ENCODE measurements at regions not wholly inside any gene's neighbourhood (a gene's known extent, or its start where the extent isn't known, plus 50 kb on each side); places are given as distances from the start of the nearest gene placed in this dataset.
"Not testable (repeated sequence)": the region's sequence is repeated elsewhere in the genome, so short reads cannot be mapped to it uniquely, and the experiment has no call there.

- TF ChIP-seq, protein P1, sequence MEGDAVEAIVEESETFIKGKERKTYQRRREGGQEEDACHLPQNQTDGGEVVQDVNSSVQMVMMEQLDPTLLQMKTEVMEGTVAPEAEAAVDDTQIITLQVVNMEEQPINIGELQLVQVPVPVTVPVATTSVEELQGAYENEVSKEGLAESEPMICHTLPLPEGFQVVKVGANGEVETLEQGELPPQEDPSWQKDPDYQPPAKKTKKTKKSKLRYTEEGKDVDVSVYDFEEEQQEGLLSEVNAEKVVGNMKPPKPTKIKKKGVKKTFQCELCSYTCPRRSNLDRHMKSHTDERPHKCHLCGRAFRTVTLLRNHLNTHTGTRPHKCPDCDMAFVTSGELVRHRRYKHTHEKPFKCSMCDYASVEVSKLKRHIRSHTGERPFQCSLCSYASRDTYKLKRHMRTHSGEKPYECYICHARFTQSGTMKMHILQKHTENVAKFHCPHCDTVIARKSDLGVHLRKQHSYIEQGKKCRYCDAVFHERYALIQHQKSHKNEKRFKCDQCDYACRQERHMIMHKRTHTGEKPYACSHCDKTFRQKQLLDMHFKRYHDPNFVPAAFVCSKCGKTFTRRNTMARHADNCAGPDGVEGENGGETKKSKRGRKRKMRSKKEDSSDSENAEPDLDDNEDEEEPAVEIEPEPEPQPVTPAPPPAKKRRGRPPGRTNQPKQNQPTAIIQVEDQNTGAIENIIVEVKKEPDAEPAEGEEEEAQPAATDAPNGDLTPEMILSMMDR (IDR thresholded peaks at IDR 0.05), result not testable (repeated sequence)
- TF ChIP-seq POLR2A, EP300, POLR2AphosphoS5 (IDR thresholded peaks at IDR 0.05): not testable (repeated sequence)
Observed at GRCh38 chr3:30484229-30484628, 122.2 kb upstream of the TGFBR2 start.
